NCI-H524 (cell line): ENCODE measurements at regions not wholly inside any gene's neighbourhood (a gene's known extent, or its start where the extent isn't known, plus 50 kb on each side); places are given as distances from the start of the nearest gene placed in this dataset.
"Not testable (repeated sequence)": the region's sequence is repeated elsewhere in the genome, so short reads cannot be mapped to it uniquely, and the experiment has no call there.

Experiments
- DNase-seq, 2 experiments: peaks; one replicate each; lab custom pipeline; 2025; lab: John Stamatoyannopoulos, UW

- not testable (repeated sequence) for DNase-seq
Observed at GRCh38 chr17:20842012-20842411, 200.8 kb downstream of the USP22 start.

GRCh38 chr17:20843261-20843660 is 199.6 kb downstream of the USP22 start:
- DNase-seq = not testable (repeated sequence)

GRCh38 chr17:20843799-20844553 is 198.8 kb downstream of the USP22 start:
- peak; percentile 40 to 41 for DNase-seq

- not testable (repeated sequence) for DNase-seq
Observed at GRCh38 chr17:20848869-20849443, 193.9 kb downstream of the USP22 start.

GRCh38 chr17:20851591-20852238 is 191.1 kb downstream of the USP22 start:
- peak; percentile 40 to 60 for DNase-seq

- peak; percentile 89 for DNase-seq
Observed at GRCh38 chr17:20852239-20852989, 190.4 kb downstream of the USP22 start.

- DNase-seq = peak; percentile 88 to 89
Observed at GRCh38 chr17:20852990-20853370, 189.8 kb downstream of the USP22 start.

- DNase-seq = peak; percentile 68 to 93
Observed at GRCh38 chr17:20855910-20856470, 186.8 kb downstream of the USP22 start.

- DNase-seq = not testable (repeated sequence)
Observed at GRCh38 chr17:20866444-20867209, 176.2 kb downstream of the USP22 start.

- DNase-seq = not testable (repeated sequence)
Observed at GRCh38 chr17:20867436-20867937, 175.3 kb downstream of the USP22 start.

- not testable (repeated sequence) for DNase-seq
Observed at GRCh38 chr17:20867938-20868661, 174.7 kb downstream of the USP22 start.

GRCh38 chr17:20868662-20869007 is 174.2 kb downstream of the USP22 start:
- DNase-seq = not testable (repeated sequence)

- peak; percentile 65 to 91 for DNase-seq
Observed at GRCh38 chr17:20873173-20873572, 169.6 kb downstream of the USP22 start.

- peak; percentile 25 to 40 for DNase-seq
Observed at GRCh38 chr17:20873688-20874328, 169.0 kb downstream of the USP22 start.

GRCh38 chr17:20877384-20877783 is 165.4 kb downstream of the USP22 start:
- DNase-seq = not testable (repeated sequence)

GRCh38 chr17:20890338-20890737 is 152.5 kb downstream of the USP22 start:
- DNase-seq = no peak

- DNase-seq = not testable (repeated sequence)
Observed at GRCh38 chr17:20895426-20895825, 147.4 kb downstream of the USP22 start.

GRCh38 chr17:20896153-20896649 is 146.6 kb downstream of the USP22 start:
- no peak for DNase-seq

- not testable (repeated sequence) for DNase-seq
Observed at GRCh38 chr17:20898726-20899125, 144.1 kb downstream of the USP22 start.

- DNase-seq = not testable (repeated sequence)
Observed at GRCh38 chr17:20902496-20902895, 140.3 kb downstream of the USP22 start.
